Right lung (tissue), 2 donors: ENCODE measurements at regions not wholly inside any gene's neighbourhood (a gene's known extent, or its start where the extent isn't known, plus 50 kb on each side); places are given as distances from the start of the nearest gene placed in this dataset.
A peak's percentile ranks its signal among the peaks of the same experiment; 100 is the strongest.
"Not testable (repeated sequence)": the region's sequence is repeated elsewhere in the genome, so short reads cannot be mapped to it uniquely, and the experiment has no call there.

ENCODE experiments used
- DNase-seq, 2 donors: peaks; one replicate each; pipeline ENCODE4 v3.0.0-alpha.2; 2013

DNA sequence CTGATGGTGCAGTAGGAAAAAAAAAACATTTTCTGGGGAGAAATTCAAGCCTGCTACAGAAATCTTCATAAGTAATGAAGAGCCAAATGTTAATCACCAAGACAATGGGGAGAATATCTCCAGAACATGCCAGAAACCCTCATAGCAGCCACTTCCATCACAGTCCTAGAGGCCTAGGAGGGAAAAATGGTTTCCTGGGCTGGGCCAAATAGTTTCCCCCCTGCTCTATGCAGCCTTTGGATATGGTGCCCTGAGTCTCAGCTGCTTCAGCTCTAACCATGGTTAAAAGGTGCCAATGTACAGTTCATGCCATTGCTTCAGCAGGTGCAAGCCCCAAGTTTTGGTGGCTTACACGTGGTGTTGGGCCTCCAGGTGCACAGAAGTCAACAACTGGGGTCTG lies 113.1 kb downstream of the ZNF648 start:
- DNase-seq = no peak

DNA sequence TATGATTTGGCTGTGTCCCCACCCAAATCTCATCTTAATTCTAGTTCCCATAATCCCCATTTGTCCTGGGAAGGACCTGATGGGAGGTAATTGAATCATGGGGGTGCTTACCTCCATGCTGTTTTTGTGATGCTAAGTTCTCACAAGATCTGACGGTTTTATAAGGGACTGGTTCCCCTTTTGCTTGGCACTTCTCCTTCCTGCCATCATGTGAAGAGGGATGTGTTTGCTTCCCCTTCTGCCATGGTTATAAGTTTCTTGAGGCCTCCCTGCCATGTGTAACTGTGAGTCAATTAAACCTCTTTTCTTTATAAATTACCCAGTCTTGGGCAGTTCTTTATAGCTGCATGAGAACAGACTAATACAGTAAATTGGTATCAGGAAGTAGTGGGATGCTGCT lies 114.1 kb downstream of the ZNF648 start:
- DNase-seq = no peak

DNA sequence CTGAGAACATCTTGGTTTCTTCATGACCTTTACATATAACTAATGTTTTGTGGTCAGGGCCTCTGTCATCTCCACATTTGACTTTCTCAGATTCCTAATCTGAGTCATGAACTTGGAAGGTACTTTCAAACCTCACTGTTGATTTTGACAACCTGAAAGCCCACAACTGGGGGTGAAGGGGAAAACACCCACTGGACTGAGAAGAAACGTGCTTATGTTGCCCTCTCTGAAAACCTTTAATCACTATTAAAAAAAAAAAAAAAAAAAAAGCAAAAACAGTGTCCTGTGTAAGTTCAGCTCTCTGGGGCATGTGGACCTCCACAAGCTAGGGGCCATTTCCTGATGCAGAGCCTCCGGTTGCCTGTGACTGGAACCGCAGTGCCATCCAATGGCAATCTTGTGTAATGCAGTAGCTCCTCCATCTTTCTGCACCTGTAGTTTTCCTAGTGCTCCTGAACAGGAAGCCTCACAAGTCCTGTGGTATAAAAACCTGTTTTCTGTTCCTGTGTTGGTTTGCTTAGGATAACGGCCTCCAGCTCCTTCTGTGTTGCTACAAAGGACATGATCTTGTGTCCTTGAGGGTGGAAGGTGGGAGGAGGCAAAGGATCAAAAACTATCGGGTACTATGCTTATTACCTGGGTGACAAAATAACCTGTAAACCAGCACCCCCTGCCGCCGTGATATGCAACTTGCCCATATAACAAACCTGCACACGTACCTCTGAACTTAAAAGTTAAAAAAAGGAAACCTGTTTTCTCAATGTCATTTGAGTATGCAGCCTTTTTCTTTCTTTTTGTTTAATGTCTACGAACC lies 124.5 kb downstream of the ZNF648 start:
- DNase-seq = peak; percentile 30 to 38

DNA sequence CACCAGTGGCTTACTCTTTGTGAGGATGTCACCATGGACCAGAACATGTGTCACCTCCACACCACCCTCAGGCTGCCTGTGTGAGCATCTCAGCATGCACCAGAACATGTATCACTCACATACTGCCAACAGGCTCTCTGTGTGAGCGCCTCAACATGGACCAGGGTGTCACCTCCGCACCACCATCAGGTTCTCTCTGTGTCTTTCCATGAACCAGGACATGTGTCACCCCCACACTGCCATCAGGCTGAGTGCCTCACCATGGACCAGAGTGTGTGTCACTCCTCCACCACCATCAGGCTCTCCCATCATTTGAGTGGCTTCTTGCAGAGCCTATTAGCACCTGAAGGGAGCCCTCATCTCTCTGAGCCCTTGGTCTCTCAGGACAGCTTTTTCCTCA lies 125.2 kb downstream of the ZNF648 start:
- no peak for DNase-seq

DNA sequence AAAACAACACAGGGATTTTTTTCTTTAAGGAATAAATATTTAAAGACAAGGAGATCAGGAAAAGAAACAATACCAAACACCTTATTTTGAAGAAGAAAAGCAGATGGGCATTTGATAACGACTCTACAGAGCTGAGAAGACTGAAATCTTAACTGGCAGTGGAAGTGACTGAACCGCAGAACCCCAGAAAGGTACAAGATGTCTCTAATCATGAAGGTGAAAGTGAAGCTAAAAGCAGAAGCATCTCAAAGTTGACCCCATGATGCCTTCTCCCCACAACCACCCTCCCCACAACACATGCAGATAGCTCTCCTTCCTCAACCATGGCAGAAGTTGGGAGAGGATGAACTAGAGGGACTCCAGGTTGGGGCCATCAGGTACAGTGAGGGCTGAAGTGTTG lies 129.6 kb downstream of the ZNF648 start:
- no peak for DNase-seq

DNA sequence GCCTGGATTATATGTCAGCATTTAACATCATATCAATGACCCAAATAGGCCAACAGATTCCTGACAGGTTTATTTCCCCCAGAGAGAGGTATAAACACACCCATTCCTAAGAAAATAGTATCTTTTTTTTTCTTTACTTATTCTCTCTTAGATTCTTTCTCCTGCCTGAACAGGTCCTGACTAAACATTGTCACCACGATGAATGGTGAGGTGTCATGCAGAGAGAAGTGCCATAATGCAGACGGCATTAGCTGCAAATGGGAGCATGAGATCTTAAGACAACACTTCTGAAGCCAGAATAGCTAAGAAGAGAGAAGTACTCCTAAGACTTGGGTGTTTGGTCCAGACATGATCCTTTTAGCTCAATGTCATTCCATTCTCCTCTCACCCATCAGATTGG lies 131.3 kb downstream of the ZNF648 start:
- no peak for DNase-seq

DNA sequence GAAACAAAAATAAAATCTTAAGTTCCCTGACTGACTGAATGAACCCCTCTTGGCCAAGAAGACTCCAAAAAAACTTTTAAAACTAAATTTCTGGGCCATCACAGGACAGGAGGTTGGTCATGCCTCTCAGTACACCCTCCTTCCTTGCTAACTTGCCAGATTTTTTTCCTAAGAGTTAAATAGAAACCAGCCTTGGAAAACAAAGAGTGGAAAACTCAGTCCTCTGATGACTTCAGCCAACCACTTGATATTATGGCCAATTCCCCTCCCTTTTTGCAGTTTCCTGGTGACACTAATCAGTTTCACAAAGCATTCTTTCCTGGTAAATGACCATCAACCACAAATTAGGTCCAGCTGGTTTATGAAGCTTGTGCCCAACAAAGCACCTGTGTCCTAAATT lies 134.8 kb downstream of the ZNF648 start:
- no peak for DNase-seq

DNA sequence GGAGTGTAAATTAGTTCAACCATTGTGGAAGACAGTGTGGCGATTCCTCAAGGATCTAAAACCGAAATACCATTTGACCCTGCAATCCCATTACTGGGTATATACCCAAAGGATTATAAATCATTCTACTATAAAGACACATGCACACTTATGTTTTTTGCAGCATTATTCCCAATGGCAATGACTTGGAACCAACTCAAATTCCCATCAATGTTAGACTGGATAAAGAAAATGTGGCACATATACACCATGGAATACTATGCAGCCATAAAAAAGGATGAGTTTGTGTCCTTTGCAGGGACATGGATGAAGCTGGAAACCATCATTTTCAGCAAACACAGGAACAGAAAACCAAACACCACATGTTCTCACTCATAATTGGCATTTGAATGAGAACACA lies 137.5 kb downstream of the ZNF648 start:
- not testable (repeated sequence) for DNase-seq

DNA sequence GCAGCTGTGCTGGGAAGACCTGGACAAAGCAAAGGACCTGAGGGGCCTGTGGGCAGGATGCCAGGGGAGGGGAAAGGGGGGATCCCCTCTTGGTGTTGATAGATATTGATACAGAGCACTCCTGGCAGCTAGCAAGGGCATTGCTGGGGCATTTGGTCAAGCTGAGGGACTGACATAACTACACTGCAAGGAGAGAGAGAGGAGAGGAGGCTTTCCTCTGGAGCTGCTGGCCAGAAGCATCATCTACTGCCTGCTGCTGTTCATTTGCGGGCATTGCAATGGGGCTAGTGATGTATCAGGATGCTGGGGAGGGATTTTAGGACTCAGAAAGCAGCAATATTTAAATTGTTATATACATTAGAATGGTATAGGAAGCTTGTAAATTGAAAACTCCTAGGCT lies 142.0 kb downstream of the ZNF648 start:
- DNase-seq = no peak

DNA sequence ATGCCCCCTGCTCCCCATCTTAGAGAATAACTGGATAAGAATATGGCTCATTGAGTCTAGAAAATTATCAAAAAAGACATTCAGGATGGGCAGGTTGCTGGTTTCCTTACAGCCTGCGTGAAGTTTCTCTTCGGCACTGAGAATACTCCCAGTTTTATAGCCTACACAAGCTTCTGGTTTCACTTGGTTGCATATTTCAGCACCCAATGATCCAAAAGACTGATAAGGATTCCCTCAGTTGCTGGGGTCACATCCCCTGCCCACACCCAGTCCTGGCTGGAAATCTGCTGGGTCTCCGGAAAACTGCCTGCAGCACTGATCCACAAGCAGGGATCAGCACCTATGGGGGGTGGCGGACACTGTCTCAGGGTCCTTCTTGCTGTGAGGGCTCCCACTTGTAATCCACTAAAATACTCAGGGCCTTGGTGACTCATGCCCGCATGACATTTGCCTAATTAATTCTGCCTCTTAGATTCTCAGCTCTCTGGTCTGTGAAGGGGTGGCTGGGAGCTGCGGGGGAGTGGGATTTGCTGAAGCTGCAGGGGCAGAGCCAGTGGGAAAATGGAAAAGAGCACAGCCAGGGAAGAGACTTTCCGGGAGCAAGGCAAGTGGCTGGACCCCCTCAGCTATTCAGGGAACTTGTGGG lies 142.5 kb downstream of the ZNF648 start:
- no peak for DNase-seq

DNA sequence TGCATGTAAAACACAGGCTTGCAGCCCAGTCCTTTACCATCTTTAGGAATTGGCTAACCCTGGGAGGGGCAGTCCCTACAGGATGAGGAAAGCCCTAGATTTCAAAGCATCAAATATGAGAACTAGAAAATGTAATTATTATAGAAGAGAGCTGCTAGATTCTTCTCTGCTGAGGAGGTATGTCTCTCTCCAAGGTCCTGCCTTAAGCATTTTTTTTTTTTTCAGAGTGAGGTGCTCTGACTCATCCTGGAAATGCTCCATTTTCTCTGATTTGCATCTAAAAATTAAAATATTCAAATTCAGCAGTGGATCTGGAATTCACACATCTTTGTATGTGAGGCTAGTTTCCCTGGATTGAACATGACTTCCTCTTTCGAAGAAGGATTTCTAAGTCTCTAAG lies 149.8 kb downstream of the ZNF648 start:
- no peak for DNase-seq

DNA sequence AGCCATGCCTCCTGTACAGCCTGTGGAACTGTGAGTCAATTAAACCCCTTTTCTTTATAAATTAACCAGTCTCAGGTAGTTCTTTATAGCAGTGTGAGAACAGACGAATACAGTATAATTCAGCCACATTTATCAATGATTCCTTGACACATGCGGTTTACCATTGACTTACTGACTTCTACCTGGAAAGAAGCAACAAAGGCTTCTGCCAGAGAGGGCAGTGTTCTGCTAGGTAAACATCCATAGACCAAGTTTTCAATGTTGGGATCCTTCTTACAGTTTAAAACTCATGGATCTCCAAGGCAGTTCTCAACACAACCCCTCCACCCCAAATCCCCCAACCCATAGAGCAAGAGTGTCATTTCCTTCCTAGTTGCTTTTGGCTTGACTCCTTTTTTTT lies 150.6 kb downstream of the ZNF648 start:
- DNase-seq = no peak

DNA sequence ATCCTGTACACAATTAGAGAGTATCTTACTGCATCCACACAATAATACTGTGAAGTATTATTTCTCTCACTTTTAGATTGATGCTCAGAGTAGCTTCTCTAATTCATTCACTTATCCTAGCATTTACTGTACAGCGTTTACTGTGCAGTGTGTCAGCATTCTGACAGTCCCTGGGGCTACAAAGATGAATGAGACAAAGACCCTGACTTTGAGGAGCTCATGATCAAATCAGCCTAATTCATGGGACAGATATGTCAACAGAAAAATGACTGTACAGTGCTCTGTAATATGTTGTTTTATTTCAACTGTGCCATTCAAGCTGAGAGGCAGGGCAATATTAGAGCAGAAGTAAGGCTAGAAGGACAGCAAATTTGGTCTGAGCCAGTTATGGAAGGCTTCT lies 152.5 kb downstream of the ZNF648 start:
- no peak for DNase-seq

DNA sequence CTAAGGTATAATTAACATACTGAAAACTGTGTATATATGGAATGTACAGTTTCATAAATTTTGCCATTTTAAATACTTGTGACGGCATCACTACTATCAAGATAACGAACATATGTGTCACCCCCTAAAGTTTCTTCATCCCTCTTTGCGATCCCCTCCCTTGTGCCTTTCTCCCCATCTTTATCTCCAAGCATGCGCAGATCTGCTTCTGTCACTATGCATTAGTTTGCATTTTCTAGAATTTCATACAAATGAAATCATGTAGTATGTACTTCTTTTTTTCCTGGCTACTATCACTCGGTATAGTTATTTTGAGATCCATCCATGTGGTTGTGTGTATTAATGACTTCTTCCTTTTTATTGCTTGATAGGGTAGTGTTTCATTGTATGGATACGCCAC lies 154.9 kb downstream of the ZNF648 start:
- DNase-seq = no peak

DNA sequence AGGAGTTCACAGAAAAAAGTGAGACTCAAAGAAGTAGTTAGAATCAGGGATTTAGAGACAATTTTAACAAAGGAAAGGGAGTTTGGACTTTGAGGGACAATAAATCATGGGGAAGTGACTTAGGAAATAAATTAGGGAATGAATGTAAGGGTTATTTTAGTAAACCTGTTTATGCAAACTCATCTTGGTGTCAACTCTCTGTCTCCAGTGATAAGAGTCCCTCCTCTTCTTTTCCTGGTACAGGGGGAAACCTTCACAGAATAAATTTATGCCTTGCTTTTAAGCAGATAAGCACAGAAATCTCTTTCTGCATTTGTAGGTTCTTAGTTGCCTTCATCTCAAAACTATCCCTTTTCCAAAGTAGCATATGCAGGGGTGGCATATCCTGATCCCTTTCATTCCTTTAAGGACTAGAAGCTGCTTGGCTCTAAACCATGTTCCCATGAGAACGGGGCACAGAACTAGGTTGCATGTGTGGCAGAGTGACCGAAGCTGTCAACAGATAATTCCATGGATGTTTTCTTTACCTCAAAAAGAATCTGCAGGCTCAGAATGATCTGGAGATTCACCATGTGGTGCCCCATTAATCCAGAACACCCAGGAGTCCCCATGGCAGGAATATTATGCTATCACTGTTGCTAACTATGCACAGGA lies 155.4 kb downstream of the ZNF648 start:
- DNase-seq = no peak

DNA sequence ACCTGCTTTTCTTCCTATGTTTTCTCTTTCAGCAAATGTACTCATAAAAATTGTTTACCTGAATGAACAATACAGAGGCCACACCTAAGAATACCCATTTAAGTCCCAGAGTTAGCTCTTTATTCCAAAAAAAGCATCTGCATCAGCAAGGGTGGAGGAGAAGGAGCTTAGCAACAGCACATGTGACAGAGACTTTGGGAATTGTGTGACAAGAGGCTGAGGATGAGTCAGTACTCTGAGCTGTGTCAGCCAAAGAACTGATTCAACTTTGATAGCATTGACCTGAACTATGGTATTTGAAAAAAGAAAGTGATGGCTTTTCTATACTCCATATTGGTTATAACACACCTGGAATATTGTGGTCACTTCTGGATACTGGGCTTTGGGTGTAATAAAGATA lies 162.7 kb downstream of the ZNF648 start:
- DNase-seq = no peak

DNA sequence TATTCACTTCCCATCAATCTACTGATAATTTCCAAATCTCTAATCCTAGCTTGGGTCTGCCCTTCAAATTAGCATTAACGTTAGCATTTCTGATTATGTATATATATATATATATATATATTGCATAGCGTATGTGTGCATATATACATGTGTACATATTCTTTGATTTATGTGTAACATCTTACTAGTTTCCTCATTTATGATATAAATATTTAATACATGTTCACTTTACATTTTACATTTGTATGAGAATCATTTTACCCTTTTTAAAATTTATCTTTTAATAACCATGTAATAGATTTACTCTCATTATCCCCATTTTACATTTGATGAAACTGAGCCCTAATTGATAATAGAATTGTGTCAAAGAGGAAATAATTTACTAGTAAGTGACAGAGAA lies 164.7 kb downstream of the ZNF648 start:
- no peak for DNase-seq

DNA sequence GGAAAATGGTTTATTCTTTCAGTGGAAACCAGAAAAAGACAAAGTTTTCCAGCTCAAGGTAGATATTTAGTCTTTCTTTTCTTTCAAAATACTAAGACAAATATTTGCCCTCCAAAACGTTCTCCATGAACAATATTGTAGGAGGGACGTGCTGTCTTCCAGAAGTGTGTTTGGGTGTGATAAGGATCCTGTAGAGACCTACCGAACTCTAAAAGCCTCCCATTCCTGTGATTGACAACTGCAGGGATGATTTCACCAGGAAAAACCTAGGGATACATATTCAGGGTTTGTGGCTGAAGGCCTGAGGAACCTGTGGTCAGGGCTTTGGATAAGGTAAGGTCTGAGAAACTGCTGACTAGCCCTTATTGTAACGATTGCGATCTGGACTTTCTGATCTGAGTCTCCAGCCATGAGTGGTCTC lies 167.1 kb downstream of the ZNF648 start:
- no peak for DNase-seq

DNA sequence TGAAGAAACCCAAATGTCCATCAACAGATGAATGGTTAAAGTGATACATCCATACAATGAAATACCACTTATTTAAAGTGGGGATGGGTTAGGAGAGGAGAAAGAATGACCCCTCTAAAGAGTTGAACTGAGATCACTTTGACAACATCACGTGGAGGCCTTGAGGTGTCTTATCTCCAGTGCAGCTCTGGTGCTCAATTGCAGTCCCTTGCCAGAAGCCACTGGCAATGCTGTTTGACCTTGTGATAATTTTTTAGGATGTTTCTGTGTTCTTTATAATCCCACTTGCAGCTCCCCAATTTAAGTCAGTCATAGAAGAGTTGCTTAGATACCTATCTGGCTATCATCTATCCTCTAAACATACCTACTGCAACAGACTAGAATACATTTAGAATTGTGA lies 167.6 kb downstream of the ZNF648 start:
- DNase-seq = no peak

DNA sequence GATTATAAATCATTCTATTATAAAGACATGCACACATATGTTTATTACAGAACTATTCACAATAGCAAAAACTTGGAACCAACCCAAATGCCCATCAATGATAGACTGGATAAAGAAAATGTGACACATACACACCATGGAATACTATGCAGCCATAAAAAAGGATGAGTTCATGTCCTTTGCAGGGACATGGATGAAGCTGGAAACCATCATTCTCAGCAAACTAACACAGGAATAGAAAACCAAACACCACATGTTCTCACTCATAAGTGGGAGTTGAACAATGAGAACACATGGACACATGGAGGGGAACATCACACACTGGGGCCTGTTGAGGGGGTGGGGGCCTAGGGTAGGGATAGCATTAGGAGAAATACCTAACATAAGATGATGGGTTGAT lies 168.4 kb downstream of the ZNF648 start:
- DNase-seq = not testable (repeated sequence)

DNA sequence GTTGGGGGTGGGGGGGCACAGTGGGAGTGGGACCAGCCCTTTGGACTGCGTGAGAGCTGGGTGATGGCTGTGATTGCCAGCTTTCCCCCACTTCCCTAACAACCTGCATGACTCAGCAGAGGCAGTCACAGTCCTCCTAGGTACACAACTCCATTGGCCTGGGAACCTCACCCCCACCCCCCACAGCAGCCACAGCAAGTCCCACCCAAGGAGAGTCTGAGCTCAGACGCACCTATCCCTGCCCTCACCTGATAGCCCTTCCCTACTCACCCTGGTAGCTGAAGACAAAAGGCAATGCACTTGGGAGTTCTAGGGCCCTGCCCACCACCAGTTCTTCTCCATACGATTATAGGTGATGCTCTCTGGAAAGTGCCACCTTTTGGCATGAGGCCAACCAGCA lies 188.9 kb downstream of the ZNF648 start:
- DNase-seq = no peak

DNA sequence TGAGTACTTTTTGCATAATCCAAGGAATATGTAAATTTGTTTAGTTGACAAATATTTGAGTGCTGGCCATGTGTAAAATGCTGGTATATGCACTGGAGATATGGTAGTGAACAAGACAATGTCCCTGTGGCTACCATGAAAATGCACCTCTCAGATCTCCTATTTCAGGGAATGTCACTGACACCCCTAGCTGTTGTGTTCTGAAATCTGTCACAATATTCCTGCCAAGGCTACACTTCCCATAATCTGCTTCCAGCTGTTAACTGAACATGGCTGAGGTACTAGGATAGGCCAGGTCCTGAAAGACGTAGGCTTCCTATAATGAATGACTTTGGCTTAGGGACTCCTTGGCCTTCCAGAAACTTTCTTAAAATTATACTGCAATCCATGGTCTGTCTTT lies 197.8 kb downstream of the ZNF648 start:
- DNase-seq = no peak

DNA sequence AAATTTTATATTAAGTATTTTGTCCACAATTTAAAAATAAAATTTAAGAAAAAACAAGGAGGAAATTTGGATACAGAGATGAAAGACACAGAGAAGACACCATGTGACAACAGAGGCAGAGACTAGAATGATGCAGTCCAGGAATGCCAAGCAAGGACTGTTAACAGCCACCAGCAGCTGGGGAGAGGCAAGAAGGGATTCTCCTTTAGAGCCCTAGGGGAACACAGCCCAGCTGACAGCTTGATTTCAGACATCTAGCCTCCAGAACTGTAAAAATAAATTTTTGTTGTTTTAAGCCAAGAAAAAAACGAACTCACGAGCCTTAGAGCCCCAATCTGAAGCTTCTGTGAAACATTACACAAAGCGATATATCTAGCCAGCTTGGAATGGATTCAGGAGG lies 198.5 kb downstream of the ZNF648 start:
- DNase-seq = no peak
